Activated CD4-positive, alpha-beta T cell treated with anti-CD3 and anti-CD28 coated beads, Interleukin-2, amount 50 U/mL, for 1 hour (primary cell): ENCODE measurements at regions not wholly inside any gene's neighbourhood (a gene's known extent, or its start where the extent isn't known, plus 50 kb on each side); places are given as distances from the start of the nearest gene placed in this dataset.
A peak's percentile ranks its signal among the peaks of the same experiment; 100 is the strongest.
"Not testable (repeated sequence)": the region's sequence is repeated elsewhere in the genome, so short reads cannot be mapped to it uniquely, and the experiment has no call there.

Experiments
- DNase-seq: peaks from one replicate; pipeline ENCODE4 v3.0.0-alpha.2; 2020

DNA sequence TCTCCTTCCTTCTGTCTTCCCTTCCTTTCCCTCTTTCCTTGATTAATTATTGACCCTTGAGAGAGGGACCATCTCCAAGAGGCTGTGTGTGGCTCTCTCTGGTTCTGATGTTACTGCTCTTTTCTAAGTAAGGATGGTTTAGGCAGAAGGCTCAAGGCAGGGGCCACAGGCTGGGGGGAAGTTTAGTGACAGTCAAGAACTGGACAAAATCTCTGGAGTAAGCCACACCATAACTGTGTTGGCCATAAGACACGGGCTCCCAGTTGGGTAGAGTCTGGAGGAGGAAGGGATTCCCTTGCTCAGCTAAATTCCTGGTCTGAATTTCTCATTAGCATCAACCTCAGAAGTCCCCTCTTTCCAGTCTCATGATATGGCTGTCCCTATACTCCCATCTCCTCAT, 74.7 kb downstream of the BUD13 start:
- no peak for DNase-seq

DNA sequence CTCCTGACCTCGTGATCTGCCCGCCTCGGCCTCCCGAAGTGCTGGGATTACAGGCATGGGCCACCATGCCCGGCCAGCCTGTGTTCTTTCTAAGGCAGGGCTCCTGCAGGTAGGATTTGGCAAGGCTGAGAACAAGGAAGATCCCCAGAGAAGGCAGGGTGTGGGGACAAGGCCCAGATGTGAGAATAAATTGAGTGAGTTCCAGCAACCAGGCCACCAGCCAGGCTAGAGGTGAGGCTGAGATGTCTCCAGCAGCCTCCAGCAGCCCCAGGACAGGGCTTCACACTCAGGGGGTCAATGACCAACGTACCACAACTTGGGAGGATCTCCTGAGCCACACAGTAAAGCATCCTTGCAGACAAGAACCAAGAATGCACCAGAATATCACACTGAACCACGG, 75.1 kb downstream of the BUD13 start:
- no peak for DNase-seq

DNA sequence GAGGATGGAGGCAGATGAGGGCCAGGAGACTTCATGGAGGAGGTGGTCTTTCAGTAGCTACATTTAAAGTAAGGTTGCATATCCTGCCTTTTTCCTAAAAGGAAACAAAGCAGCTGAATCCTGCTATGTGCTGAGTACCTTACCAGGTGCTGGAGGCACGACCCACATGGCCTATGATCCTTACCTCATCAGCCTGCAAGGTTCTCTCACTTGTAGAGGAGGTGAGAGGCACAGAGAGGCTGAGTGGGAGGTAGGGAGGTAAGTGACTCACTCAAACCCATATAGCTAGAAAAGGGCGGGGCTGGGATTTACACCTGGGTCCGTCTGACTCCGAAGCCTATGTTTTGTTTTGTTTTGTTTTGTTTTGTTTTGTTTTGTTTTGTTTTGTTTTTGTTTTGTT, 75.8 kb downstream of the BUD13 start:
- DNase-seq, result no peak

DNA sequence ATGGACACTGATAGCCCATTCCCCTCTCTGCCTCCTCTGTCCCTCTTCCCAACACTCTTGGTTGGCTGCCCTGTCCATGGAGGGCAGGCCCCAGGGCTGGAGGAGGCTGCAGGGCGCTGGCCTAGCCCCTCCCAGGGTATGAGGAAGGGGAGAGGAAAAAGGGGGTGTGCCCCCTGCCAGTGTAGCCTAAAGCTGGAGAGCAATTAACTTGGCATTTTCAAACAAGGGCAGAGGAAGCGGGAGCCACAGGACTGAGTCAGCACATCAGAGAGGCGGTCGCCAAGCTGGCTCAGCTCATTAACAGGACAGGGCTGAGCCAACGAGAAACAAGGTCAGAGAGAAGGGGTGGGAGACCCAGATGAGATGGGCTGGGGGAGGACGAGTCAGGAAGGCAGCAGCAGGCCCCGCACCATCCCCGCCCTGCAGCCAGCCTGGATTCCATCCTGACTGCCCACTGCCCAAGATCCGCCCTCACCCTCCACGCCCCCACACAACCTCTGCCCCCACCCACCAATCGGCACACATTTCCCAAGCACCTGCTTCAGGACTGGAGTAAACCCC, 76.3 kb downstream of the BUD13 start:
- no peak for DNase-seq

GRCh38 chr11:116695657-116696254, 77.0 kb downstream of the BUD13 start:
- no peak for DNase-seq

DNA sequence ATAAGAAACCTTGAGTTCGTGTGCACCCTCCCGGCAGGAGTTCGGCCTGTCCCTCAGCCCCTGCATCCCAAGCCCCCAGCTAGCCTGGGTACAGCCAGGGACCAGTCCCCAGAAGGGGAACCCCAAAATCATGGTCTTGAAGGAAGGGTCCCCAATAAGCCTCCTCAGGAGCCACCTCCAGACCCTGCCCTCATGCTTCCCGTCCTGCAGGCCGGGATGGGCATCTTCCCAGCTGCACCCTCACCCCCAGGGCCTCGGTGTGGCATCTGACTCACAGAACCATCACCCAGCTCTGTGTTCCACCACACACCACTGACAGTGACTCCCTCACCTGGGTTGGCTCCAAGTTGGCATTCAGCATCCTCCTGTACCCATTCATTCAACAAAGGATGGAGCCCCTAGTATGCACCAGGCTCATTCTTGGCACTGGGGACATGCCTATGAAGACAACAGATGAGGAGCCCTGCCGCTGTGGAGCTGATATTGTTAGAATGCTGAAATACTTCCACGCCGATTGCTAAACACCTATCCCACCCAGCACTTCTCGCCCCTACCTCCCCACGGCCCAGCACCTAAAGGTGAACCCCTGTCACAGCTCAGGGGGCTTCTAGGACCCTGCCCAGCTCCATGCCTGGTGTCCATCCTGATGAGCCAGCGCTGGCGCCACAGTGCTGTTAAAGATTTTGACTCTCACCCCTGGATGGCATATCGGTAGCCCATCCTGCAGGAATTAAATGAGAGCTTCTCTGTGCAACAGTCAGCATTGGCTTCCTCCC, 77.8 kb downstream of the BUD13 start:
- no peak for DNase-seq

GRCh38 chr11:116694349-116694725, 78.5 kb downstream of the BUD13 start:
- no peak for DNase-seq

- no peak for DNase-seq
These were observed 79.0 kb downstream of the BUD13 start for GRCh38 chr11:116693593-116694348.

DNA sequence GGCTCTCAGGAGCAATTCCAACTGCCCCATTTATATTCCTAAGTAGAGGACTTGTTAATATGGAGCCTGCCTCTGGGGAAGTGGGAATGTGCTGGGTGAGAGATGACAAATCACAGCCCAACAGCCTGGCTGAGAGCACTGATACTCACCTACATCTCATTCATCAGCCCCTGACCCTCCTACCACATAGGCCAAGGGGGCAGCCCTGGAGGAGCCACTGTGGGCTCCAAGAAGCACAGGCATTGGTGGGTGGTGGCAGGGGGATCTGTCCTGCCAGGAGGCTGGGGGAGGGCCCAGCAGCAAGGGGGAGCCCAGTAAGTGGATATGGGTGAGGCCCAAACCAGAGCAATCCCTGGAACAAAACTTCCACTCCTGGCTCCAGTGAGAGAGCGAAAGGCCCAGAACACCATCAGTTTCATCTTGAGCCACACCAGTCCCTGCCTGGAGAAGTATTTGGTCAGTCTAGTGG, 79.7 kb downstream of the BUD13 start:
- DNase-seq, result no peak

GRCh38 chr11:116692318-116693101, 80.3 kb downstream of the BUD13 start:
- DNase-seq, result no peak

GRCh38 chr11:116691771-116692177, 81.0 kb downstream of the BUD13 start:
- peak; percentile 60 for DNase-seq

DNA sequence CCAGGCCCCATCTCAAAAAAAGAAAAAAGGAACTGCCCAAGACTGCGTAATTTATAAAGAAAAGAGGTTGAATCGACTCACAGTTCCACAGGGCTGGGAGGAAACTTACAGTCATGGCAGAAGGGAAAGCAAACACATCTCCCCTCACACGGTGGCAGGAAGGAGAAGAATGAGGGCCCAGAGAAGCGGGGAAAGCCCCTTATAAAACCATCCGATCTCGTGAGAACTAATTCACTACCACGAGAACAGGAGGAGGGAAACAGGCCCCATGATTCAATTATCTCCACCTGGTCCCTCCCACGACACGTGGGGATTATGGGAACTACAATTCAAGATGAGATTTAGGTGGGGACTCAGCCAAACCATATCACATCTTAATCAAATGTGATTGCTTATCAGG, 82.2 kb downstream of the BUD13 start:
- DNase-seq, result no peak

- no peak for DNase-seq
These were observed 83.2 kb downstream of the BUD13 start for GRCh38 chr11:116689413-116690127.

GRCh38 chr11:116688202-116688540, 84.6 kb downstream of the BUD13 start:
- DNase-seq, result no peak

DNA sequence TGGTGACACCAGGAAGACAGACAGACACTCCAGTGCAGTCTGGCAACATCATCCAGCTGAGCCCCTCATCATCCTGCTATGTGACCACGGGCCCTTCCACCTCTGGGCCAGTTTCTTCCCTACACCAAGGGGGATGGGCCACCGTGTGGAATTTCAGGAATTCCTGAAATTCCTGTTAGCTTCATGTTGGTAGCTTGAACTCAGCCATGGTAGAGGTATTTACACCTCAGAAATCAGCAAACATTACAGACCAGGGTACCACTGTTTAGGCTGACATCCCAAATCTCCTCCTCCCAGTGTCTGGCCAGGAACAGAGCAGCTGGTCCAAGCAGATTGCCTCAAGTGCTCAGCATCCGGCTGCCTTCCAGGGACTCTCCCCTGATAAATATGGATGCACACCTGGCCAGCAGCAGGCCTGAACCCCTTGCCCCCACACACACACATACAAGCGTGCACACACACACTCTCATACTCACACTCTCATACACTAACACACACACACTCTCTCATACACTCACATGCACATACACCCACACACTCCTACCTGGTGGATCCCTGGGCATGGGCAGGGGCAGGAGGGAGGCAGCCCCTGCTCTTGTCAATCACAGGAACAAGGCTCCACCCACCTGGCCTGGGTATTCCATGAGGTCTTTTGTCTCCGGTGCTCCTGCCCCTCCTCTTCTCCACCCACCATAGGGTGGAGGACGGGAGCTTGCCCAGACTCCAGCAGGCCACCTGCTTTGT, 85.2 kb downstream of the BUD13 start:
- no peak for DNase-seq

DNA sequence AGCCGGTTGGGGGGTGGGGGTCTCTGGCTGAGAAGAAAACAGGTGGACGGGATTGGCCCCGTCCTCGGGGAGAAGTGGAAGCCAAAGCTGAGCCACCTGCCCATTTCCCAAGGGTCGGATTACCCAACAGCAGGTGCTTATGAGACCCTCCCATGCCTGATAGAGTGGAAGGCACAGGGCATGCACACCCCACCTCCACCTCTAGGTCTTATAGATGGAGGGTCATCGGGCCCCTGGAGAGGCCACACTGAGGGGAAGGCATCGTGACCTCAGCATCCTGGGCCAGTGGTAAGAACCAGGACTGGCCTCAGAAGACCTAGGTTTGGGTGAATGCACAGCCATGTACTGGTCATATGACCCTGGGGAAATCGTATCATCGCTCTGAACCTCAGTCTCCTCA, 85.9 kb downstream of the BUD13 start:
- DNase-seq, result no peak

DNA sequence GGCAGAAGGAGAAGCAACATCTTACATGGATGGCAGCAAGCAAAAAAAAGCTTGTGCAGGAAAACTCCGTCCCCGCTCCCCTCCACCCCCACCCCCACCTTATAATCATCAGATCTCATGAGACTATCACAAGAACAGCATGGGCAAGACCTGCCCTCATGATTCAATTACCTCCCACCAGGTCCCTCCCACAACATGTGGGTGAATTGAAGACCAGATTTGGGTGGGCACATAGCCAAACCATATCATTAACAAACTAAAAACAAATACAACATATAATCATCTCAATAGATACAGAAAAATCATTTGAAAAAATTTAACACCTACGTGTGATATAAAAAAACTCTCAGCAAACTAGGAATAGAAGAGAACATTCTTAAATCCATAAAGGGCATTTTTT, 88.8 kb downstream of the BUD13 start:
- DNase-seq, result no peak

GRCh38 chr11:116680349-116681125, 92.2 kb downstream of the BUD13 start:
- DNase-seq, result no peak

GRCh38 chr11:116678887-116679286, 93.9 kb downstream of the BUD13 start:
- no peak for DNase-seq

DNA sequence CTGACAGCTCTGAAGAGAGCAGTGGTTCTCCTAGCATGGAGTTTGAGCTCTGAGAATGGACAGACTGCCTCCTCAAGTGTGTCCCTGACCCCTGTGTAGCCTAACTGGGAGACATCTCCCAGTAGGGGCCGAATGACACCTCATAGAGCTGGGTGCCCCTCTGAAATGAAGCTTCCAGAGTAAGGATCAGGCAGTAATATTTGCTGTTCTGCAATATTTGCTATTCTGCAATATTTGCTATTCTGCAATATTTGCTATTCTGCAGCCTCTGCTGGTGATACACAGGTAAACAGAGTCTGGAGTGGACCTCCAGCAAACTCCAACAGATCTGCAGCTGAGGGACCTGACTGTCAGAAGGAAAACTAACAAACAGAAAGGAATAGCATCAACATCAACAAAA, 105.5 kb downstream of the BUD13 start:
- not testable (repeated sequence) for DNase-seq
